ENCODE measurements at regions not wholly inside any gene's neighbourhood (a gene's known extent, or its start where the extent isn't known, plus 50 kb on each side); places are given as distances from the start of the nearest gene placed in this dataset.

- no peak for TF ChIP-seq CTCF (conservative IDR thresholded peaks at IDR 0.05; ENCODE audit: low read depth, low read length)
- no peak for TF ChIP-seq EZH2 (IDR thresholded peaks at IDR 0.05; ENCODE audit: borderline replicate concordance, low read depth, low read length, poor library complexity, severe bottlenecking)
These were observed 113.2 kb downstream of the TENT5C start for GRCh38 chr1:117719004-117719403.
